ENCODE measurements at regions not wholly inside any gene's neighbourhood (a gene's known extent, or its start where the extent isn't known, plus 50 kb on each side); places are given as distances from the start of the nearest gene placed in this dataset.

DNA sequence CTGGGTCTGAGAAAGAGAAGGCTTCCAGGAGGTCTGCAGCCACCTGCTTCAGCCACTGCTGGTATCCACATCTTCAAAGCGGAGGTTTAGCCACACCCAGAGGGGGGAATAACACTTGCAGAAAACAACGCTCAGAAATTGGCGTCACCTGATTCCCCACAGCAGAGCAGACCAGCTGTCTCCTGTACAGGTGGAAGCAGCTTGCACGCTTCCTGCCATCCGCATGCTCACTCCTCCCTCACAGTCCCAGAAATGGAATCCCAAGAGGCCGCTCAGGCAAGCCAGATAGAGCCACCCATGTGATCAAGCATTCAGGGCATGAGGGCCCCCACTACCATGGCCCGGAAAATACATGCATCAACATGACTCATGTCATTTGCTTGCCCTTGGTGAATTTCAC lies 112.2 kb upstream of the DIO3 start:
- no peak for TF ChIP-seq GATA2 (IDR thresholded peaks at IDR 0.05; ENCODE audit: low read depth, low read length)
- no peak for TF ChIP-seq GATA3 (IDR thresholded peaks at IDR 0.05; ENCODE audit: low read depth, low read length)

DNA sequence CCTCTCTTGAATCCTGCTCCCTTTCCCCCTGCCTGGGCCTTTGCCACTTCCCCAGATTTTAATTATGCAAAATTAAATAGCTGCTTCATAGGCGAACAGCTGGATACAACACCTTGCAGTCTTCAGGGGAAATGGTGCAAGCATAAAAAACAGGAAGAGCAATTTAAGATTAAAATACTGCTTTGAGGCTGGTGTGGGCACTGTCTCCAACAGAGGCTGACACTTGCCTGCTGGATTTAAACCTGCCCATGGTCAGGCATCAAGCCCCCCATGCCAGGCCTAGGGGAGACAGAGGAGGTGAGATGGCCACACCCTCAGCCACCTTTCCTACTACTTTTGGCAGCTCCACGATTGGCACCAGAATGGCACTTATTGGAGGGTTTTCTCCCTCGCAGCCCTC lies 110.1 kb upstream of the DIO3 start:
- TF ChIP-seq GATA2 (IDR thresholded peaks at IDR 0.05; ENCODE audit: low read depth, low read length) (no peak), GATA3 (IDR thresholded peaks at IDR 0.05; ENCODE audit: low read depth, low read length) (no peak)

DNA sequence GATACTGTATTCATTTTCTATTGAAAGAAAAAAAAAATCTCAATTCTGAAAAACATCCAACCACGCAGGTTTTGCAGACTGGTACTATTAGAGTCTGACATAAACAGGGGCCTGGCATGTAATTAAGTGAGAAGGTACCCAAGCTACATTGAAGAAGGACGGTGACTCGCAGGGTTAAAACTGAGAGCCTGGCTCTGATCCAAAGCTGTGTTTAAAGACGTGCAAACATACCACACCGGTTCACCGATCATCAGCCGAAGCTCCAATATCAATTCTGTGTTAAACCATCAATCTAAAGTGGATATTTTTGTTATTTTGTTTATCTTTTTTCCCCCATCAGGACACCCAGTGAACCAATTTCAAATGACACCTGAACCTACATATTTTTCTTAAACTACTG lies 108.1 kb upstream of the DIO3 start:
- TF ChIP-seq GATA3 (IDR thresholded peaks at IDR 0.05; ENCODE audit: low read depth, low read length) (no peak), GATA2 (IDR thresholded peaks at IDR 0.05; ENCODE audit: low read depth, low read length) (no peak)

DNA sequence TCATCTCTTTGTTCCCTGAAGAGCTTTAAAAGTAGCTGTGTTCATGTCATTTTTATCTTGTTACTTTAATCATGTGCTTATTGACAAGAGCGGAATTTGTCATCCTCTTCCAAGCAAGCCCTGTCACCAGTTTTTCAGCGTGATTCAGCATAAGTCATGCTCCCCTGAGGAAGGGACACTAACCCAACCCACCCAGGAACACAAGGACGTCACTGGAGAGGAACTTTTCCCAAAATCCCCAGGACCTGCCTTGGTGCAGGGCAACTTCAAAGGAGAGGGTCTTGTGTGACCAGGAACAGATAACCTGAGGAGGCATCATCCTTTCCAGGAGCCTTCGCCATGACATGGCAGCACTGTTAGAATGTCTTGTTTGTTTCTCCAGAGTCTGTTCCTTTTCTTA lies 107.1 kb upstream of the DIO3 start:
- no peak for TF ChIP-seq GATA2 (IDR thresholded peaks at IDR 0.05; ENCODE audit: low read depth, low read length)
- TF ChIP-seq GATA3 (IDR thresholded peaks at IDR 0.05; ENCODE audit: low read depth, low read length): no peak

DNA sequence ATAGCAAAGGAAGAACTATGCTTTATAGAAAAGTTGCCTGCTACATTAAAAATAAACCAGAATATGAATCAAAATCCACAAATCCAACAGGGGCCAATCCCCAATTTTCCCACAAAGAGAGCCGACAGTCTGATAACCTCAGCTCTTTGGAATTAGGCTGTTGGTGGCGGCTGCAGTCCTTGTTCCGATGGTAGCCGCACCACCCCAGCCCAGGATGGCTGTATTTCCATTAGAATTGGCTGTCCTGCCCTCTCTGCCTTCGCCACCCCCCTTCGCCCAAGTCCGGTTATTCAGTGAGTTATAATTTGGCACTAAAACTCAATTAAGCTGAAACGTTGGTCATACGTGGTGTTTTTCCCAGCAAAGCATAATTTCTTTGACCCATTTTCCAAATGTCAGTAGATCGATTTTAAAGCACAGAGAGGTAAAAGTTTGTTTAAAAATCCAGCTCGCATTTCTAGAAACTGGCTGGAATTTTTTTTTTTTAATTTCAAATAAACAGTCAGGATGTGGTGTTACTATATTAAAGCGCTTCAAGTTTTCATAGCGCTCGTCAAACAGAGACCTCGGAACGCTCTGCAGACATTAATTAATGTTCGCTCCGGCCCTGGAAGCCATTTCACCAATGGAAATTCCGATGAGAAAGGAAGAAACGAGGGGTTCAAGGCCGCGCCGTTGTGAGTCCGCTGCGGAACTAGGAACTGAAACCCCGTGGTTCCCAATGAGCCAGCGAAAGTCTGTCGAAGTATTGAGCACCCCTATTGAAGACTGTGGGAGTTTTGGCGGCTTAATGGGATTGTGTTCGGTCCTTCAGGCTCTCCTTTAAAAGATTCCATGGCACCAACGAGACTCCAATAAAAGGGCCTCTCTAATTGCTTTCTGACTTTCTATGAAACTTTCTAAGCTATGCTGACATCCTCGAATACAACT lies 104.8 kb upstream of the DIO3 start:
- TF ChIP-seq GATA2 (IDR thresholded peaks at IDR 0.05; ENCODE audit: low read depth, low read length): no peak
- no peak for TF ChIP-seq GATA3 (IDR thresholded peaks at IDR 0.05; ENCODE audit: low read depth, low read length)

DNA sequence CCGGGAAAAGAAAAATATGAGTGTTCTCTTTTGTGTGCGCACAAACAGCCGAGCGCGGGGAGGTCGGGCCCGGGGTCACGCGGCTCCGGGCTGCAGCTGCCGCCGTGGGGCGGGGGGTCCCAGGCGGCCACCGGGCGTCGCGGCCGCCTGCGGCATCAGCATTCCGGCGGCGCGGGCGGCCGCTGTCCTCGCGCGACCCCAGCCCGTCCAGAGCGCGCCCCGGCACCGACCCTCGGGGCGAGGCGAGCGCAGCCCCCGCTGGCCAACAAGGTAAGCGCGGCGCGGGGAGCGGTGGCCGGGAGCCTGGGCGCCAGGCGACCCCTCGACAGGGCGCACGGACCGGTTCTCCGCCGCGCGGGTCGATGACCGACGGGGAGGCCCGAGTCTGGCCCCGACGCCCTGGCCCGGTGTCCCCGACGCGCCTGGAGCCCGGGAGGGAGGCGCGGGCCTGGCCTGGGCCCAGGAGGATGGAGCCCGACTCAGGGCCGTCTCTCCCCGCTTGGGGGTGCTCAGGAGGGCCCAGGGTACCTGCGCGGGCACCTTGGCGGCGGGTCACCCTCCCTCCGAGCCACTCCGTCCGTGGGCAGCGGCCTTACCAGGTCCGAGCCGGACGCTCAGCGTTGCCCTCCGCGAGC lies 103.9 kb upstream of the DIO3 start:
- TF ChIP-seq GATA2 (IDR thresholded peaks at IDR 0.05; ENCODE audit: low read depth, low read length) (no peak), GATA3 (IDR thresholded peaks at IDR 0.05; ENCODE audit: low read depth, low read length) (no peak)

DNA sequence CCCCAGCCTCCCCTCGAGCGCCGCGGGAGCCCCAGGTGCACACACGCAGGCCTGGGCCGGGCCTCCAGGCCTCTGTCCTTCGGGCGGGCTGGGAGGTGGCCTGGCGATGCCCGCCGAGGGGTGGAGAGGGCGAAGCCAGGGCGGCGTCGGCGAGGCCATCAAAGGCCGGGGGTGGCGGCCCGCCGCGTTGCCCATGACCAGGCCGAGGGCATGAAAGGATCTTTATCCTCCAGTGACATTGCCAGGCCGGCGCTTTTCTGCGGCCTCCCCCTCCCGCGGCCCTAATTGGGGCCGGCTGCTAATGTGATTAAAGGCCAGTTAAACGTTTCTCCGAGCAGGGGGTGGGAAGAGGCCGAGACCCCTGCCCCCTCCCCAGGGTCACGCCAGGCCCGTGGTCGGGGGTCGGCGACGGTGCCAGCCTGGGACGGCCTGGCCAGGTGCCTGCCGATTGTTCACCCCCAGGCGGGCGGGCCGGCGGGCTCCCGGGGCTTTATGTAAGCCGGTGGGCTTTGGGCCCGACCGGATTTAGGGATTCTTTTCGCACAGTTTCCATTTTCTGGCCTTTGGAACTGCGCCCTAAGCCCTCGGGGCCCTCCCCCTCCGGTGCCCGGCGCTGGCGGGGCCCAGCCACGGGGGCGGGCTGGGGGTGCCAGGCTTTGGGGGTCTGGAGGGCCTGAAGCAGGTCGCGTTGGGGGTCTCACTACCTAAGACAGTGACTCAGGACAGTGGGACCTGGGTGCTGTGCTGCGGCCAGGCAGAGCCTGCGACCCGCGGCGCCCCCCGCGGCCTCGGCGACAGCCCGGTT lies 103.2 kb upstream of the DIO3 start:
- TF ChIP-seq GATA3 (IDR thresholded peaks at IDR 0.05; ENCODE audit: low read depth, low read length): no peak
- TF ChIP-seq GATA2 (IDR thresholded peaks at IDR 0.05; ENCODE audit: low read depth, low read length): no peak

DNA sequence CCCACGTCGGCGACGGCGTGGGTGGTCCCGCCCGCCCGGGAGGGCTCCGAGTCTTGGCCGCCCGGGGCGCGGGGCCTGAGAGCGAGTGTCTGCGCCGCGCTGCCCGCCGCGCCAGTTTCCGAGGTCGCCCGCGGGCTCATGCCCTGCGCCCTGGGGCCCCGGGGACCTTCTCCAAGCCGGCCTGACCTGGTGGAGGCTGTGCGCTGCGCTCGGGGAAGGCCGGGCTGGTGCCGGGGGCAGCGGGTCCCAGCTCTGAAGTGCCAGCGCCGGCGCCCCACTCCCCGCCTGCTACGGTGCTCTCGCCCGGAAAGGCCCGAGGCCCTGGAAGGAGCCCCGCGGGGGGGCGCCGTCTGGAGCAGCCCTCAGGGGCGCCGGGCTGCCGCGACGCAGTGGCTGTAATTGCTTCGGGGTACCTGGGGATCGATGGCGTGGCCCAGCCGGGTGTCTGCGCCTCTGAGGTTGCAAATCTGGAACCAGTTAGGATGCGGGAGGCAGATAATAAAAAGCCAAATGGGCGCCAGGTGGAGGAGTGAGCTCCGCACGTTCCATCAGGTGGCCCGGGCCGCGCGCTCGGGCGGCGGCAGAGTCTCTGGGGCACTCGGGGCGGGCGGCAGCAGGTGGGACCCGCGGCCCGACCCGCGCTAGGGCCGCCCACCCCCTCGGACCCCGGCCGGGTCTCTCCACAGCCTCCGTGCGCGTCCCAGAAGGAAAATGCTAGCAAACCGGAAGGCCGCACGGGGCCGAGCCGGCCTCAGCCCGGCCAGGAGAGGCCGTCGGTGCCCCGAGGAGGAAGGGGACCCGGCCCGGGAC lies 102.3 kb upstream of the DIO3 start:
- TF ChIP-seq GATA2 (IDR thresholded peaks at IDR 0.05; ENCODE audit: low read depth, low read length): peak; percentile 77
- no peak for TF ChIP-seq GATA3 (IDR thresholded peaks at IDR 0.05; ENCODE audit: low read depth, low read length)

DNA sequence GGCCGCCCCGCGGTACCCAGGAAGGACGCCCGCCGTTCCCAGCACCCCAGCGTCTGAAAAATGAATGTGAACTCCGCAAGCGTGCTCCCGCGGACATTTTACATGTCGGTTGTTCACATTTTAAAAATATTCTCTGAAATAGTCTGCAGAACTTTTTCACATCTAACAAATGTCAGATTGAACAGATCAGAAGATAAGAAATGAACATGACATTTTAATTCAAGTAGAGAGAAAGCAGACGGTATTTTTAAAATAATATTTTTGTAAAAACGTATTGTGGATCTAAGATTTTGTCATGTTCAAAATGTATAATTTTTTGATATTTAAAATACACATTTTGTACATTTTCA lies 101.8 kb upstream of the DIO3 start:
- peak; percentile 4; the same call in 1 of the 2 replicates for TF ChIP-seq GATA2 (IDR thresholded peaks at IDR 0.05; ENCODE audit: low read depth, low read length)
- TF ChIP-seq GATA3 (IDR thresholded peaks at IDR 0.05; ENCODE audit: low read depth, low read length): no peak; the same call in 1 of the 2 replicates

DNA sequence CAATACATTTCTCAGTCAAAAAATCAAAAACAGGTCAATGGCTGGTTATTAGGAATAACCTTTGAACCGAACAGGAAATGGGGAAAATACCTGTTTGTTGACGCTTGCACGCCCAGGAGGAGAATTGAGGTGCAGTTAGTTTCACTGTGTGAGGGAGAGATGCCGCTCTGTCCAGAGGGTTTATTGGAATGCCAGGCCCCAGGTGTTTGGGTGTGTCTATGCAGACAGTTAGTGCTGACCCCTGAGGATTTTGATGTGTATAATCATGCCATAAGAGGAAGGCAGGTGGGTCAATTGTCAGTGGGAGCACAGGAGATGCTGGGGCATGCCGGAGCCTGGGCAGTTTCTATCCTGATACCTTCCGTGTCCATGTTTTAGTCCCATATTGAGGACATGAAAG lies 100.8 kb upstream of the DIO3 start:
- TF ChIP-seq GATA2 (IDR thresholded peaks at IDR 0.05; ENCODE audit: low read depth, low read length): no peak
- no peak for TF ChIP-seq GATA3 (IDR thresholded peaks at IDR 0.05; ENCODE audit: low read depth, low read length)

DNA sequence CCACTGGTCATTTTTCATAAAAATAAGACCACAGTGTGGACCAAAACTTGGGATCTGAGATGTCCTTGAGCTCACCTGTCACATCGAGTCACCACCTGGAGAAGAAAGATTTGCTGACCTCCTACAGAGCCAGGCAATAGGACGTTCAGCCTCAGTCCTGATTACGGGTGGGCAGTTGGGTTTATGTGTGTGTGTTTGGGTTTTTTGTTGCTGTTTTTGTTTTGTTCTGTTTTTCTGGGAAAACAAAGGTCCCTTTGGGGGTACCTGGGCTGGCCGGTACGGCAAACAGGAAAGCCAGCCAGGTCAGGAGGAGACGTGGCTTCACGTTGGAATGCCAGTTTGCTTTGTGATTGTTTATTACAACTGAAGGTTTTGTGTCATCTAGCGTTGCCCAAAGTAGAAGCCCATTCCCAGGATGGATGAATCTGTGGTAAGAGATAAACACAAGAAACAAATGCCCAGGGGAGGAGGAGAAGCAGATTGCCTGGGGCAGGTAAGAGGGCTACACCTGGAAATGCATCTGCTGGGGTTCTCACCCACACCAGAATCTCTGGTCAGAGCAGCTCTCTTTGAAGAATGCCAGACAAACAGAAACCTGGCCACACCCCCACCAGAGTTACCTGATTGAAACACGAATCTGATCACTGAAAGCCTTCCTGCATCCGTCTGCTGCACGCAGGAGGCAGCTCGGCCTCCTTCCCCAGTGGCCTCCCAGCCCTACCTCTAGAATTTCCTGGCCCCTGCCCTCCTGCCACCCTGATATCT lies 100.1 kb upstream of the DIO3 start:
- TF ChIP-seq GATA3 (IDR thresholded peaks at IDR 0.05; ENCODE audit: low read depth, low read length): no peak
- TF ChIP-seq GATA2 (IDR thresholded peaks at IDR 0.05; ENCODE audit: low read depth, low read length): no peak

DNA sequence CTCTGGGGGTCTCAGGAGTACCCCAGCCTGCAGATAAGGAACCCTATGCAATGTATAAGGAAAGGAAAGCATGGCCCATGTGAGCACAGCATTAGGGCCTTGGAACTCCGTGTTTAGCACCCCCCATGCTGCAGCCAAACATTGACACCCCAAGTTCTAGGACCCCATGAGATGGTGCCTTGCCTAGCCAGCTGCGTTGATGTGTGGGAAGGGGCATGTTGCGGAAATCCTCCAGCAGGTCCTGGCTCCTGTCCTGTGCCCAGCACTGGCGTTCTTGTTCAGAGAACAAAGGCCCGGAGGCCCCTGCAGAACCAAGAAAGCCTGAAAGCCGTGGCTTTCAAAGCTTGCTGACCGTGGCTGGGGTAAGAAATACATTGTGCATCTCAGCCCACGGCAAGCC lies 99.4 kb upstream of the DIO3 start:
- no peak for TF ChIP-seq GATA3 (IDR thresholded peaks at IDR 0.05; ENCODE audit: low read depth, low read length)
- no peak for TF ChIP-seq GATA2 (IDR thresholded peaks at IDR 0.05; ENCODE audit: low read depth, low read length)
